GM19328 (cell line): ENCODE measurements at regions not wholly inside any gene's neighbourhood (a gene's known extent, or its start where the extent isn't known, plus 50 kb on each side); places are given as distances from the start of the nearest gene placed in this dataset.

Source experiments
- ATAC-seq: cut with Tn5 transposase; IDR thresholded peaks from one replicate; pipeline ENCODE4 v1.9.1; 2021; ENCODE audit warnings: mild to moderate bottlenecking, moderate library complexity; ENCODE audit not compliant: unreplicated experiment

- ATAC-seq = no peak
Measured at GRCh38 chr5:135207866-135208265, 173.8 kb upstream of the PITX1 start.

GRCh38 chr5:135206862-135207261 is 172.8 kb upstream of the PITX1 start:
- no peak for ATAC-seq

- ATAC-seq = no peak
Measured at GRCh38 chr5:135205632-135206349, 171.8 kb upstream of the PITX1 start.

- no peak for ATAC-seq
Measured at GRCh38 chr5:135204151-135204600, 170.1 kb upstream of the PITX1 start.

GRCh38 chr5:135203593-135204036 is 169.6 kb upstream of the PITX1 start:
- no peak for ATAC-seq

- ATAC-seq = no peak
Measured at GRCh38 chr5:135203019-135203418, 169.0 kb upstream of the PITX1 start.

GRCh38 chr5:135199919-135200318 is 165.9 kb upstream of the PITX1 start:
- ATAC-seq = no peak

- no peak for ATAC-seq
Measured at GRCh38 chr5:135196483-135196882, 162.5 kb upstream of the PITX1 start.

- ATAC-seq = no peak
Measured at GRCh38 chr5:135195270-135195608, 161.2 kb upstream of the PITX1 start.

GRCh38 chr5:135194573-135195269 is 160.7 kb upstream of the PITX1 start:
- ATAC-seq = no peak

GRCh38 chr5:135194126-135194488 is 160.1 kb upstream of the PITX1 start:
- ATAC-seq = no peak

GRCh38 chr5:135193213-135194125 is 159.4 kb upstream of the PITX1 start:
- no peak for ATAC-seq

- ATAC-seq = no peak
Measured at GRCh38 chr5:135192351-135192750, 158.3 kb upstream of the PITX1 start.

GRCh38 chr5:135191084-135191826 is 157.2 kb upstream of the PITX1 start:
- ATAC-seq = peak; percentile 89

- no peak for ATAC-seq
Measured at GRCh38 chr5:135190416-135191083, 156.5 kb upstream of the PITX1 start.

GRCh38 chr5:135189024-135189423 is 155.0 kb upstream of the PITX1 start:
- ATAC-seq = no peak

- no peak for ATAC-seq
Measured at GRCh38 chr5:135188233-135188914, 154.3 kb upstream of the PITX1 start.

- ATAC-seq = no peak
Measured at GRCh38 chr5:135186662-135187522, 152.9 kb upstream of the PITX1 start.
